Neural cell (in vitro differentiated cells): ENCODE measurements at regions not wholly inside any gene's neighbourhood (a gene's known extent, or its start where the extent isn't known, plus 50 kb on each side); places are given as distances from the start of the nearest gene placed in this dataset.
A peak's percentile ranks its signal among the peaks of the same experiment; 100 is the strongest.

Source experiments
- H2AFZ ChIP-seq: fragments of 200-600, 300-800 bp; sonication (generic), shearing (Covaris generic); 2 replicates; pipeline ENCODE4 v1.6.0; 2014; ENCODE audit warnings: low read depth, mild to moderate bottlenecking, antibody characterized with exemption, low read length, moderate library complexity
- H3F3A ChIP-seq: fragments of 200-600 bp; shearing (Covaris generic); 2 replicates; pipeline ENCODE4 v1.6.1; 2016; ENCODE audit warnings: mild to moderate bottlenecking, moderate library complexity, mixed read lengths, antibody characterized with exemption, low read length; ENCODE audit not compliant: insufficient read depth, poor library complexity, severe bottlenecking
- H3K27ac ChIP-seq: fragments of 200-600, 300-800 bp; sonication (generic), shearing (Covaris generic); 2 replicates; pipeline ENCODE4 v1.5.1; 2014; ENCODE audit warnings: mild to moderate bottlenecking, low read length, moderate library complexity
- H3K27me3 ChIP-seq: fragments of 300-800, 200-600 bp; sonication (generic), shearing (Covaris generic); 2 replicates; pipeline ENCODE4 v1.6.0; 2014; ENCODE audit warnings: mild to moderate bottlenecking, low read depth, low read length, moderate library complexity; ENCODE audit not compliant: insufficient read depth
- H3K36me3 ChIP-seq: fragments of 300-800, 200-600 bp; sonication (generic), shearing (Covaris generic); 2 replicates; pipeline ENCODE4 v1.5.1; 2014; ENCODE audit warnings: mild to moderate bottlenecking, antibody characterized with exemption, low read length, moderate library complexity; ENCODE audit not compliant: insufficient read depth
- H3K4me2 ChIP-seq: fragments of 300-800, 200-600 bp; sonication (generic), shearing (Covaris generic); 2 replicates; pipeline ENCODE4 v1.6.0; 2014; ENCODE audit warnings: mild to moderate bottlenecking, low read length
- H3K4me3 ChIP-seq: fragments of 300-800, 200-600 bp; sonication (generic), shearing (Covaris generic); 2 replicates; pipeline ENCODE4 v1.5.1; 2014; ENCODE audit warnings: mild to moderate bottlenecking, low read length, moderate library complexity
- H3K79me2 ChIP-seq: fragments of 200-600 bp; shearing (Covaris generic); replicated peaks from 2 replicates; pipeline ENCODE4 v1.6.0; 2014; ENCODE audit warnings: mild to moderate bottlenecking, low read length, moderate library complexity; ENCODE audit not compliant: insufficient read depth
- H3K9ac ChIP-seq: fragments of 300-800, 200-600 bp; sonication (generic), shearing (Covaris generic); 2 replicates; pipeline ENCODE4 v1.6.1; 2016; ENCODE audit warnings: mild to moderate bottlenecking, low read length, mixed read lengths
- H3K9me2 ChIP-seq: fragments of 200-600 bp; shearing (Covaris generic); 2 replicates; pipeline ENCODE4 v1.6.1; 2016; ENCODE audit warnings: mild to moderate bottlenecking, low read length, mixed read lengths; ENCODE audit not compliant: insufficient read depth
- H3K9me3 ChIP-seq: fragments of 200-600, 300-800 bp; sonication (generic), shearing (Covaris generic); 2 replicates; pipeline ENCODE4 v1.6.1; 2016; ENCODE audit warnings: mild to moderate bottlenecking, mixed run types, low read length, moderate library complexity, mixed read lengths
- H4K20me1 ChIP-seq: fragments of 200-600 bp; shearing (Covaris generic); 2 replicates; pipeline ENCODE4 v1.6.1; 2016; ENCODE audit warnings: mild to moderate bottlenecking, mixed run types; ENCODE audit not compliant: insufficient read depth
- EP300 ChIP-seq: fragments of 450-650 bp; conservative IDR thresholded peaks from 2 replicates; pipeline ENCODE4 v1.6.1; 2014; ENCODE audit warnings: antibody characterized with exemption, mild to moderate bottlenecking, moderate library complexity; ENCODE audit not compliant: poor library complexity, severe bottlenecking
- EZH2 ChIP-seq: fragments of 200-600, 300-800 bp; shearing (Covaris generic), sonication (generic); IDR thresholded peaks from 2 replicates; pipeline ENCODE4 v1.6.1; 2014; ENCODE audit warnings: antibody characterized with exemption, low read length, borderline replicate concordance, mild to moderate bottlenecking; ENCODE audit not compliant: insufficient read depth, poor library complexity, severe bottlenecking
- MXI1 ChIP-seq: fragments of 450-650 bp; conservative IDR thresholded peaks from 2 replicates; pipeline ENCODE4 v1.6.1; 2014; ENCODE audit warnings: antibody characterized with exemption, mild to moderate bottlenecking; ENCODE audit not compliant: poor library complexity, severe bottlenecking
- POLR2AphosphoS5 ChIP-seq: IDR thresholded peaks from 2 replicates; pipeline ENCODE4 v1.6.1; 2012
- RAD21 ChIP-seq: fragments of 450-650 bp; conservative IDR thresholded peaks from 2 replicates; pipeline ENCODE4 v1.6.1; 2014; ENCODE audit warnings: antibody characterized with exemption, mild to moderate bottlenecking, moderate library complexity
- SMC3 ChIP-seq: fragments of 450-650 bp; conservative IDR thresholded peaks from 2 replicates; pipeline ENCODE4 v1.6.1; 2014; ENCODE audit warnings: antibody characterized with exemption, mild to moderate bottlenecking, moderate library complexity; ENCODE audit not compliant: poor library complexity
- TAF1 ChIP-seq: IDR thresholded peaks from 2 replicates; pipeline ENCODE4 v1.6.1; 2012; ENCODE audit warnings: low read depth
- TF ChIP-seq, protein P1 (sequence below): IDR thresholded peaks from 2 replicates; pipeline ENCODE4 v1.6.1; 2012; ENCODE audit warnings: borderline replicate concordance
- TF ChIP-seq, protein P2 (sequence below): fragments of 450-650 bp; IDR thresholded peaks from 2 replicates; pipeline ENCODE4 v1.5.1; 2014; ENCODE audit warnings: antibody characterized with exemption, mild to moderate bottlenecking, moderate library complexity; ENCODE audit not compliant: poor library complexity, severe bottlenecking

DNA sequence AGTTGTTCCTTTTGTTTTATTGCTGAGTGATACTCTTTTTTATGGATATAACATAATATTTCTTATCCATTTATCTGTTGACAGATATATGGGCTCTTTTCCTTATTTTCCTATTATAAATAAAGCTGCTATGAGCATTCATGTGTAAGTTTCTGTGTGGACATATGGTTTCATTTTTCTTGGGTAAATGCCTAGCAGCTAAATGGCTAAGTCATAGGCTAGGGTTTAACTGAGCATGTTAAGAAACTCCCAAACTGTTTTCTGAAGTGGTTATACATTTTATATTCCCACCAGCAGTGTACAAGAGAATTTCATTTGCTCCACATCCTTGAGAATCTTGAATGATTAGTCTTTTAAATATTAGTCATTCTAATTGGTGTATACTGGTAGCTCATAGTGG, 786.6 kb upstream of the CDH2 start:
- Histone ChIP-seq H3K27ac (no peak overlapping the region), H3K4me2 (no peak overlapping the region), H3K79me2 (no peaks in the 10 kb centered on the region), H3K36me3 (no peaks in the 10 kb centered on the region), H3K4me3 (no peak overlapping the region), H3K9me2 (no peaks in the 10 kb centered on the region), H4K20me1 (no peaks in the 10 kb centered on the region), H3K9me3 (no peaks in the 10 kb centered on the region), H3K27me3 (no peaks in the 10 kb centered on the region), H3F3A (no peaks in the 10 kb centered on the region), H3K9ac (no peak overlapping the region), H2AFZ (no peak overlapping the region)
- TF ChIP-seq RAD21 (no peak), EZH2 (no peak), EP300 (no peak), TAF1 (no peak), POLR2AphosphoS5 (no peak), SMC3 (no peak), MXI1 (no peak)
- TF ChIP-seq, protein P1, sequence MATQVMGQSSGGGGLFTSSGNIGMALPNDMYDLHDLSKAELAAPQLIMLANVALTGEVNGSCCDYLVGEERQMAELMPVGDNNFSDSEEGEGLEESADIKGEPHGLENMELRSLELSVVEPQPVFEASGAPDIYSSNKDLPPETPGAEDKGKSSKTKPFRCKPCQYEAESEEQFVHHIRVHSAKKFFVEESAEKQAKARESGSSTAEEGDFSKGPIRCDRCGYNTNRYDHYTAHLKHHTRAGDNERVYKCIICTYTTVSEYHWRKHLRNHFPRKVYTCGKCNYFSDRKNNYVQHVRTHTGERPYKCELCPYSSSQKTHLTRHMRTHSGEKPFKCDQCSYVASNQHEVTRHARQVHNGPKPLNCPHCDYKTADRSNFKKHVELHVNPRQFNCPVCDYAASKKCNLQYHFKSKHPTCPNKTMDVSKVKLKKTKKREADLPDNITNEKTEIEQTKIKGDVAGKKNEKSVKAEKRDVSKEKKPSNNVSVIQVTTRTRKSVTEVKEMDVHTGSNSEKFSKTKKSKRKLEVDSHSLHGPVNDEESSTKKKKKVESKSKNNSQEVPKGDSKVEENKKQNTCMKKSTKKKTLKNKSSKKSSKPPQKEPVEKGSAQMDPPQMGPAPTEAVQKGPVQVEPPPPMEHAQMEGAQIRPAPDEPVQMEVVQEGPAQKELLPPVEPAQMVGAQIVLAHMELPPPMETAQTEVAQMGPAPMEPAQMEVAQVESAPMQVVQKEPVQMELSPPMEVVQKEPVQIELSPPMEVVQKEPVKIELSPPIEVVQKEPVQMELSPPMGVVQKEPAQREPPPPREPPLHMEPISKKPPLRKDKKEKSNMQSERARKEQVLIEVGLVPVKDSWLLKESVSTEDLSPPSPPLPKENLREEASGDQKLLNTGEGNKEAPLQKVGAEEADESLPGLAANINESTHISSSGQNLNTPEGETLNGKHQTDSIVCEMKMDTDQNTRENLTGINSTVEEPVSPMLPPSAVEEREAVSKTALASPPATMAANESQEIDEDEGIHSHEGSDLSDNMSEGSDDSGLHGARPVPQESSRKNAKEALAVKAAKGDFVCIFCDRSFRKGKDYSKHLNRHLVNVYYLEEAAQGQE = no peak
- TF ChIP-seq, protein P2, sequence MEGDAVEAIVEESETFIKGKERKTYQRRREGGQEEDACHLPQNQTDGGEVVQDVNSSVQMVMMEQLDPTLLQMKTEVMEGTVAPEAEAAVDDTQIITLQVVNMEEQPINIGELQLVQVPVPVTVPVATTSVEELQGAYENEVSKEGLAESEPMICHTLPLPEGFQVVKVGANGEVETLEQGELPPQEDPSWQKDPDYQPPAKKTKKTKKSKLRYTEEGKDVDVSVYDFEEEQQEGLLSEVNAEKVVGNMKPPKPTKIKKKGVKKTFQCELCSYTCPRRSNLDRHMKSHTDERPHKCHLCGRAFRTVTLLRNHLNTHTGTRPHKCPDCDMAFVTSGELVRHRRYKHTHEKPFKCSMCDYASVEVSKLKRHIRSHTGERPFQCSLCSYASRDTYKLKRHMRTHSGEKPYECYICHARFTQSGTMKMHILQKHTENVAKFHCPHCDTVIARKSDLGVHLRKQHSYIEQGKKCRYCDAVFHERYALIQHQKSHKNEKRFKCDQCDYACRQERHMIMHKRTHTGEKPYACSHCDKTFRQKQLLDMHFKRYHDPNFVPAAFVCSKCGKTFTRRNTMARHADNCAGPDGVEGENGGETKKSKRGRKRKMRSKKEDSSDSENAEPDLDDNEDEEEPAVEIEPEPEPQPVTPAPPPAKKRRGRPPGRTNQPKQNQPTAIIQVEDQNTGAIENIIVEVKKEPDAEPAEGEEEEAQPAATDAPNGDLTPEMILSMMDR = no peak

DNA sequence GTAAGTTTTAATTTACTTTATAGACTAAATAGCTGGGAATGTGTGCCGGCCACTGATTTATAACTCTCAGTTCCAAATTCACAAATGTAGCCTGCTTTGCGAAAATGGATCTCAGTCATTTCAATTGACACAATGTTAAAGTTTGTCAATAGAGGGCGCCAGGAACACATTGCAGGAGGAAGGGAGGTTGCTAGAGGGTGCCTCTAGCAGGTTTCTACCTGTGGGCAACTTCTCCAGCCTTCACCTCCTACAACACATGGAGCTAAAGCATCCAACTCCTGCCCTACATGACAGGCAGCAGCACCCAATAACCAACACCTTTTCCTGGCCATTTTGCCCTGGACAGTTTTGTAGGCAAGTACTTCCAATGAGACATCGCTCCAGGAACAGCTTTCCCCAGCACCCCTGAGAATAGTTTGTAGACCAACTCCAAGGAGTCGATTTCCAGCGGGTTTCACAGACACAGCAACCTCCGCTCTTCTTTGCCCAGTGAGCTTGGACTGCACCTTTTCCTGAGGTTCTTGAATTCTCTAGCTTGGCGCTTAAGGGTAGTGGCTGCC, 784.8 kb upstream of the CDH2 start:
- Histone ChIP-seq H3K4me3 (no peak overlapping the region), H3K36me3 (no peaks in the 10 kb centered on the region), H3K27ac (no peak overlapping the region), H3K4me2 (no peak overlapping the region), H3K27me3 (no peaks in the 10 kb centered on the region), H3K9ac (no peak overlapping the region), H4K20me1 (no peaks in the 10 kb centered on the region), H3K9me3 (no peaks in the 10 kb centered on the region), H3K79me2 (no peaks in the 10 kb centered on the region), H3K9me2 (no peaks in the 10 kb centered on the region), H2AFZ (no peak overlapping the region), H3F3A (no peaks in the 10 kb centered on the region)
- TF ChIP-seq EP300 = no peak
- TF ChIP-seq, protein P2 = peak; percentile 35
- TF ChIP-seq RAD21 = peak; percentile 41
